DMS79 (cell line): ENCODE measurements at regions not wholly inside any gene's neighbourhood (a gene's known extent, or its start where the extent isn't known, plus 50 kb on each side); places are given as distances from the start of the nearest gene placed in this dataset.

Experiments
- DNase-seq: peaks from one replicate; lab custom pipeline; 2025; lab: John Stamatoyannopoulos, UW

GRCh38 chr22:49176956-49177355 is 650.7 kb downstream of the BRD1 start:
- no peak for DNase-seq

GRCh38 chr22:49170053-49170452 is 657.6 kb downstream of the BRD1 start:
- DNase-seq = no peak

- DNase-seq = no peak
Observed at GRCh38 chr22:49169074-49169744, 658.5 kb downstream of the BRD1 start.

- DNase-seq = no peak
Observed at GRCh38 chr22:49168219-49168813, 659.4 kb downstream of the BRD1 start.

GRCh38 chr22:49166746-49167145 is 660.9 kb downstream of the BRD1 start:
- no peak for DNase-seq

DNA sequence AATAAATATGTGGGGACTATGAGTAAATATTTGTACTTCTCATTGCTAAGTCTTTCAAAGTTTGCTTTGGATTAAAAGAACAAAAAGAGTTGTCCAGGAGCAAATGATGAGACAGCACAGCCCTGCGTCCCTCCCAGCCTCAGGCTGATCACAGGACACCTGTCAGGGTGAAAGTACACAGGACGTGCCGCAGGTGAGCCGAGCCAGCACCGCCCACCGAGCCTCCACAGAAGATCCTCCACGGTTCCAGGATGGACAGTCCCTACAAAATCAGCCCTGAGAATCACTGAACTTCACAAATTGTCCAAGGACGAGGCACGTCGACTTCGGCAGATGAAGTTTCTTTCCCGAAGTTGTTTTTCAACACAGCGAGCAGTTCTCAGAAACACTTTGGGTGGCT is 661.5 kb downstream of the BRD1 start:
- DNase-seq = no peak

DNA sequence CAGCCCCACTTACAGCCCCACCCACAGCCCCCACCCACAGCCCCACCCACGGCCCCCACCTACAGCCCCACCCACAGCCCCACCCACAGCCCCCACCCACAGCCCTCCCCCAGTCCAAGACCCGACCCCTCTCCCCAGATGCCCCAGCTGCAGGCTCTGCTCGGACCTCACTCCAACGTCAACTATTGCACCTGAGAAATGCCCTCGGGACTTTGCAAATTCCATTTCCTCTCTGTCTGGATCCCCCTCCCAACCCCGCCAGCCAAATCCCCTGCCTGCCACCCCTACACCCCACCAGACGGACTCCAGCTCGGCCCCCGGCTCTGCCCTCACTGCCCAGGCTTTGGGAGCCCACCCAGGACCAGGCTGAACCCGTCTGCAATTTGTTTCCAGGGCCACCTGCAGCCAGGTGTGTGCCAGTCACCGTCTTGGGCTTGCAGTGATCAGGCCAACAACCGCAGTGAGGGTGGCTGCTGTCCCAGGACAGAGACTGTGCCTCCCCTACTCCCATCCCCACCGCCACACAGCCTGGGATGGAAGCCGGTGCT is 662.8 kb downstream of the BRD1 start:
- DNase-seq = no peak

GRCh38 chr22:49163960-49164690 is 663.5 kb downstream of the BRD1 start:
- no peak for DNase-seq

DNA sequence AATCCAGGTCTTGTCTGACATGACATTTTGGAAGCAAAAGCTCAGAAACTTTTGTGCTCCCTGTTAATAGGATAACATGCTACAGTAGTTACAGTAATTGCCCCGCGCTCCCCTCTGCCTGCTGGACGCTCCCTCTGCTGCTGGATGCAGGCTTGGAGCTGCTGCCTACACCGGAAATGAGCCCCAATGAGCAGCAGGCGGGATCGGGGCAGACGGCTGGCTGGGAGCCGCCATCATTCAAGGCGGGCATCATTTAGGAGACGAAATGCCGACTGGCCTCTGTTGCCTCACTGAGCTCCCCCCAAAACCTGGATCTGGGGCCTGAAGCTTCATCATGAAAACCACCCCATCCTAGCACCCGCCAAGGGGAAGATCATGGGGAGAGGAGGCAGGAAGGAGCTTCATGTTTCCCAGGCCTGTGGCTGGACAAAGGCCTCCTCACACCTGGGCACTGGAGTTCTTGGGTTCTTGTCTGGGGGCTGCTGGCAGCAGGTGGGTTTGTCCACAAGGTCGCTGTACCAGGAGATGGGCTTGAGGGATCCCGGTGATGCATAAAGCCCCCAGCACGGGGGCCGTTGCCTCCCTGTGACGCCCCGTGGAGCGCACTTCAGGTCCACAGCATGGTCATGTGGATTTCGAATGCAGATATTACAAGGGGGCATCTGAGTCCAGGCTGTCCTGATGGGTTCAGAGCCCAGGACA is 664.3 kb downstream of the BRD1 start:
- no peak for DNase-seq

DNA sequence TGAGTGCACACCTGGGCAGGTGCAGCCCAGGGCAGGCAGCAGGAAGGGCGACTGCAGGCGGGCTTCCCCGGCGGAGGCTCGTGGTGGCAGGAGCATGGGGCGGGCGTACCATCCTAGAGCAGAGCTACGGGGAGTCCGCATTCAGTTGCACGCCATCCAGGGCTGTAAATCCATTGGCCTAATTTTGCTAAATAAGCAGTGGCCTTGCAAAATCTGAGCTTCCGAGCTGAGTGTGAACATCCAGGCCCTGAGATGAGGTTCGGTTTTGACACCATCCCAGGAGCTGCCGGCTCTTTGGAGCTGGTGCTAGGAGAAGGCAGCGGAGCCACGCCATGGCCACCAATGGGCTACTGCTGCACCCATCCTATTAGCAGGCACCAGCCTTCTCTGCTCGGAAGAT is 664.8 kb downstream of the BRD1 start:
- no peak for DNase-seq

GRCh38 chr22:49161002-49161850 is 666.4 kb downstream of the BRD1 start:
- DNase-seq = no peak

- no peak for DNase-seq
Observed at GRCh38 chr22:49160261-49161001, 667.2 kb downstream of the BRD1 start.

DNA sequence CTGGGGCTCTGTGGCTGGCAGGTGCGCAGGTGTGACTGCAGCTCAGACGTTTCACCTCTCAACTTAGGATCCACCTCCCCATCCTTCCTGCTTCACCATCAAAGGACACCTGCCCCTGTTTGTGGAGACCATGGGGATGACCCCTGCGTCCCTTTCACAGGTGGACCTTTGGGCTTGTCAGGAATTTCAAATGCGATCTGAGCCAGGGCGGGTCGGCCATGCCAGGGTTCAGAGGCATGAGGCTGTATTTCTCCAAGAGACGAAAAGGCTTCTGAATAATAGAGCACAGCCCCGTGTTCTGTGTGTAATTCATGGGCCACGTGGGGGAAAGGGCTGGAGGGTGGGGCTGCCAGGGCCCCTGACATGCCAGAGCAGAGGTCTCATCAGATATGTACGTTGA is 668.0 kb downstream of the BRD1 start:
- DNase-seq = no peak

- no peak for DNase-seq
Observed at GRCh38 chr22:49158741-49159564, 668.7 kb downstream of the BRD1 start.

- DNase-seq = no peak
Observed at GRCh38 chr22:49157529-49158339, 669.9 kb downstream of the BRD1 start.

GRCh38 chr22:49156662-49157285 is 670.9 kb downstream of the BRD1 start:
- DNase-seq = peak; percentile 79

- DNase-seq = no peak
Observed at GRCh38 chr22:49155770-49156580, 671.7 kb downstream of the BRD1 start.
